G401 (cell line): ENCODE measurements at regions not wholly inside any gene's neighbourhood (a gene's known extent, or its start where the extent isn't known, plus 50 kb on each side); places are given as distances from the start of the nearest gene placed in this dataset.

Source experiments
- DNase-seq: peaks from one replicate; pipeline ENCODE4 v3.0.0-alpha.2; 2015; ENCODE audit warnings: low spot score
- in situ Hi-C: cut with HindIII; loops from 2 replicates; pipeline ENCODE4 v1.10.0; 2016; ENCODE audit warnings: low sequenced_read_pairs, mixed read lengths

GRCh38 chr3:104687362-104687761 lies 679.3 kb upstream of the ALCAM start:
- in situ Hi-C loops: no loop called here

DNA sequence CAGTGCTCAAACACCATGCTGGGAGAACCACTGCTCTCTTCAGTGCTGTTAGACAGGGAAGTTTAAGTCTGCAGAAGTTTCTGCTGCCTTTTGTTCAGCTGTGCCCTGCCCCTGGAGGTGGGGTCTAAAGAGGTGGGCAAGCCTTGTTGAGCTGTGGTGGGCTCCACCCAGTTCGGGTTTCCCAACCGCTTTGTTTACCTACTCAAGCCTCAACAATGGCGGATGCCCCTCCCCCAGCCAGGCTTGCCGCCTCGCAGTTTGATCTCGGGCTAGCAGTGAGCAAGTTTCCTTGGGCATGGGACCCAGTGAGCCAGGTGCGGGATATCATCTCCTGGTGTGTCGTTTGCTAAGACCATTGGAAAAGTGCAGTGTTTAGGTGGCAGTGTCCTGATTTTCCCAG lies 670.2 kb upstream of the ALCAM start:
- DNase-seq: no peak
- in situ Hi-C loops: no loop called here

More at GRCh38 chr3:104687362-104687761, 679.3 kb upstream of the ALCAM start:
- no peak for DNase-seq

DNA sequence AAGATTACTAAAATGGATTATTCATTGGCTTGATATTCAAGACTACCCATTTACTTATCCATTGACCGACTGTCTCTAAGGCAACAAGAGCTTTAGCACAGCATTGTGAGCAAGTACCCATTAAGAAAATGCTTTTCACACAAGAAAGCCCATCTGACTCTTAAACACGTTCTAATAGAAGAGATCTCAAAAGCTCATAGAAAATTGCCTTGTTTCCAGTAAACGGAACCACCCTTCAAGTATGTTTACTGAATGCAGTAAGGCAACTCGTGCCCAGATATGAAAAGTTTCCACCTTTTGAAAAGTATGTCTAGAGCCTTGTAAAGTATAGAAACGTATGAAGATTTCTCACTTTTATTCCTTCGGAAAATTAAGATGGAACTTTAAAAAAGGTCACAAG lies 655.3 kb upstream of the ALCAM start:
- in situ Hi-C loops: no loop called here
- no peak for DNase-seq

DNA sequence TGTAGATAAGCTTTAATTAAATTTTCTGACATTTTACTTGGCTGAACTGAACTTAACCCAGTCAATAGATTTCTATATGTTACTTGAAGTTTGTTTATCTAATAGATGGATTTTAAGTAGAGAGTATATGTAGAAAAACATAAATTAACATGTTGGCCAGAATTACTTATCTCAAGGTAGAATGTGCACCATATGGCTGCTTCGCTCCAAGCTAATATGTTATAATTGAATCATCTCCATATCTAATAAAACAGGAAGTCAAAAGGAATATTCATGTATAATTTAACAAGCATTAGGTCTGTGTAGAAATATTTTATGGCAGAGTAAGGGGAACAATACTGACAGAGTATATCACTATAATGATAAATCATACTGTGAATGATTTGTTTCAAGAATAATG lies 650.7 kb upstream of the ALCAM start:
- in situ Hi-C loops: no loop called here
- DNase-seq: no peak

GRCh38 chr3:104717828-104718196 lies 648.9 kb upstream of the ALCAM start:
- in situ Hi-C loops: no loop called here
- DNase-seq: no peak

DNA sequence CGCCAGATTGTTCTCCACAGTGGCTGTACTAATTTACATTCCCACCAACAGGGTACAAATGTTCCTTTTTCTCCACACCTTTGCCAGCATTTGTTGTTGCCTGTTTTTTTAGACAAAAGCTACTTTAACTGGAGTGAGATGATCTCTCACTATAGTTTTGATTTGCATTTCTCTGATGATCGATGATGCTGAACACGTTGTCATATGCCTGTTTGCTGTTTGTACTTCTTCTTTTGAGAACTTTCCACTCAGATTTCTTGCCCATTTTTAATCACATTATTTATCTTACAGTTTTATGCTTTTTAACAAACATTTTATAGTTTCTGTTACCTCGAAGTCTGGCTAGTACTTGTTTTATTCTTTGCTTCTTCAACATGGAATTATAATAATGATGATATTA lies 643.7 kb upstream of the ALCAM start:
- in situ Hi-C loops: no loop called here
- no peak for DNase-seq

DNA sequence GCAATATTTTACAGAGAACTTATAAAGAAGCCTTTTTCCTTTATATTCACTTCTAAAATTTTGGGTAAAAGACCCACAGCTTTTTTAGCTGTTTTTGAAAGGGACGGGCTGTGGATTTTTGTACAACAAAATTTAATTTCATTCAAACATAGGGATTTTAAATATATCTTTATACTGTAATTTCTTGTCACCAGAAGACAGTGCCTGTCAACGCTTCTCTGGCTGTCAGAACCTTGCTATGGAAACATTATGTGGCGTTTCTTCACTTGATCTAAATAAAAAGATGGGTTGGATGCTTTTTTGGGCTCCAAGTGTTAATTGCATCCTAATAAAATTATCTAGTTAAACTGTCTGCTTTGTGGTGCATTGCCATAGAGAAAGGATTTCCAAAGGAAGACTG lies 635.6 kb upstream of the ALCAM start:
- in situ Hi-C loops: no loop called here
- no peak for DNase-seq

- in situ Hi-C loops: no loop called here
- DNase-seq: no peak
These were observed 632.1 kb upstream of the ALCAM start for GRCh38 chr3:104734627-104735026.

DNA sequence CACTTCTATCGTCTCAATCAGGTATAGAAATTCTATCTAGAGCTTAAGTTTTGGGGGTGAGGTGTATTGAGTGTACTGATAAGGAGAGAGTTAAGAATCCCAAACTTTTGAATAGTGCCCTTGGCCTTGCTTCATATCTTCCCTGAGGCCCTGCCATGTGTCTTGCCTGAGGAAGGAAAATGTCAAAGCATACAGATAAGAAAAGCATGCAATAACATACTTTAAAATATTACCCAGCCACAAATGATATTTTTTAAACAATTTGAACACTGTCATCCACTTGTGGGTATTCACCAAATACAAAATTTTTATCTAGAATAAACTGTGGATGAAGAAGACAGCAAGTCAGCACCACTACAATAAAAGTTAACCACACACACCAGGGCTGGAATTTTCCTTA lies 631.0 kb upstream of the ALCAM start:
- no peak for DNase-seq
- in situ Hi-C loops: no loop called here

- in situ Hi-C loops: no loop called here
- no peak for DNase-seq
These were observed 628.4 kb upstream of the ALCAM start for GRCh38 chr3:104738271-104738670.

- no peak for DNase-seq
- in situ Hi-C loops: no loop called here
These were observed 625.8 kb upstream of the ALCAM start for GRCh38 chr3:104740874-104741379.

DNA sequence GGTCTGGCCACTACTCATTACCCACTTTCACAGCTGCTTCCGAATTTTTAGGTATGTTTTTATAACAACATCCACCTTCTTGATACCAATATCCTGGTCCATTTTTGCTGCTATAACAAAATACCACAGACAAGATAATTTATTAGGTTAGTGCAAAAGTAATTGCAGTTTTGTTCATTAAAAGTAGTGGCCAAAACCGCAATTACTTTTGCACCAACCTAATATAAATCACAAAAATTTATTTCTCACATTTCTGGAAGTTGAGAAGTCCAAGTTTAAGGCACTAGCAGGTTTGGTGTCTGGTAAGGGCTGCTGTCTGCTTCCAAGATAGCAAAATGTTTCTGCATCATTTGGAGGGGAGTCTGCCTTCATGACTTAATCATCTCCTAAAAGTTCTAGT lies 624.7 kb upstream of the ALCAM start:
- DNase-seq: no peak
- in situ Hi-C loops: no loop called here

DNA sequence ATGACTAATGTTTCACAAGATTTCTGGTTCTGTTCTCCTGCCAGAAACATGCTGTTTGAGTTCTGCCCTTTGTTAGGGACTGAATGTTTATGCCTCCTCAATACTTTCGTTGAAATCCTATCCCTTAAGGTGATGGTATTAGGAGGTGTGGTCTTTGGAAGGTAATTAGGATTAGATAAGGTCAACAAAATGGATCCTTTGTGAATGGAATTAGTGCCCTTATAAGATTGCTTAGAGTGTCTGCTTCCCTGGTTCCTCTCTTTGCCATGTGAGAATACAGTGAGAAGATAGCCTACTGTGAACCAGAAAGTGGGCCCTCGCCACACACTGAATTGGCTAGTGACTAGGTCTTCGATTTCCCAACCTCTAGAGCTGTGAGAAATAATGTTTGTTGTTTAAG lies 621.4 kb upstream of the ALCAM start:
- in situ Hi-C loops: no loop called here

DNA sequence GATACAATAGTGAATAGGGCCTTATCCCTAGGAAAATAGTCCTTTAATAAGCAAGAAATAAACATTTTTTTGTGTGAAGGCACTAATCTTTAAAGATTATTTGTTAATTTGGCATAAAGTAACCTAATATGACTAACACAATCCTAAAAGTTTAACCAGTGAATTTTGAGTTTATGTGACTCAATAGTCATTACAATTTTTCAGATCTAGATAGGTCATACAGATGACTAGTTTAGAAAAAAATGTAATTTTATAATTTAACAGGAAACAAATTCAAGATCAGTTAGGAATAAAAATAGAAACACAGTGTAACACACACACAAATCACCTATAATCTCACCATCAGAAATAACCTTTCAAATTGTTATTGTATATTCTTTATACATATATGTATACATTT lies 620.7 kb upstream of the ALCAM start:
- in situ Hi-C loops: no loop called here
- DNase-seq: no peak

More for the DNA sequence above, 621.4 kb upstream of the ALCAM start:
- DNase-seq: no peak

- in situ Hi-C loops: no loop called here
These were observed 616.1 kb upstream of the ALCAM start for GRCh38 chr3:104750581-104750980.

GRCh38 chr3:104755791-104756190 lies 610.9 kb upstream of the ALCAM start:
- DNase-seq: no peak
- in situ Hi-C loops: no loop called here

More at GRCh38 chr3:104750581-104750980, 616.1 kb upstream of the ALCAM start:
- DNase-seq: no peak

DNA sequence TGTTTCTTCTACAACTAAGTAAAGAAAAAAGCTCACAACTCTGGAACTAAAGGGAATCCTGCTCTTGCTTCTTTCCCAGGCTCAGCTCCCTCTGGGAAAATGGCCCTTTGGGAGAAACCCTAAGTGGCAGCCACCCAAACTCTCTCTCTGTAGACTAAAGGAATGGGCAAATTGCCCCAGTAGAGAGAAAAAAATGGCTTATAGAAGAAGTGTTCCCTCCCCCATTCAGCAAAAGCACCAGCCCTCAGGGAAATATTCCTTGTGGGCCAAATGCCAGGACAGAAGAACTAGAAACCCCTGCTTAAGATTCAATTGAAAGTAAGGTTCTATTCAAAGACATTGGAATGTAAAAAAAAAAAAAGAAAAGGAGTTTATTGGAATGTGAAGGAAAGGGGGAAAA lies 603.7 kb upstream of the ALCAM start:
- peak; percentile 3 for DNase-seq
- in situ Hi-C loops: no loop called here

- in situ Hi-C loops: no loop called here
- no peak for DNase-seq
These were observed 602.2 kb upstream of the ALCAM start for GRCh38 chr3:104764496-104764895.

- DNase-seq: no peak
These were observed 597.8 kb upstream of the ALCAM start for GRCh38 chr3:104768886-104769285.

DNA sequence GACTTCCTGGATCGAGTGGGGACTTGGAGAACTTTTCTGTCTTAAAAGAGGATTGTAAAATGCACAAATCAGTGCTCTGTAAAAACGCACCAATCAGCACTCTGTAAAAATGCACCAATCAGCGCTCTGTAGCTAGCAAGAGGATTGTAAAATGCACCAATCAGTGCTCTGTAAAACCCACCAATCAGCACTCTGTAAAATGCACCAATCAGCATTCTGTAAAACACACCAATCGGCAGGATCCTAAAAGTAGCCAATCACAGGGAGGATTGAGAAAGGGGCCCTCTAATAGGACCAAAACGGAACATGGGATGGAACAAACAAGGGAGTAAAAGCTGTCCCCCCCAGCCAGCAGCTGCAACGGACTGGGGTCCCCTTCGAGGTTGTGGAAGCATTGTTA lies 587.4 kb upstream of the ALCAM start:
- no peak for DNase-seq
- in situ Hi-C loops: no loop called here

More at GRCh38 chr3:104768886-104769285, 597.8 kb upstream of the ALCAM start:
- in situ Hi-C loops: no loop called here

GRCh38 chr3:104781112-104781511 lies 585.6 kb upstream of the ALCAM start:
- no peak for DNase-seq
- in situ Hi-C loops: no loop called here

DNA sequence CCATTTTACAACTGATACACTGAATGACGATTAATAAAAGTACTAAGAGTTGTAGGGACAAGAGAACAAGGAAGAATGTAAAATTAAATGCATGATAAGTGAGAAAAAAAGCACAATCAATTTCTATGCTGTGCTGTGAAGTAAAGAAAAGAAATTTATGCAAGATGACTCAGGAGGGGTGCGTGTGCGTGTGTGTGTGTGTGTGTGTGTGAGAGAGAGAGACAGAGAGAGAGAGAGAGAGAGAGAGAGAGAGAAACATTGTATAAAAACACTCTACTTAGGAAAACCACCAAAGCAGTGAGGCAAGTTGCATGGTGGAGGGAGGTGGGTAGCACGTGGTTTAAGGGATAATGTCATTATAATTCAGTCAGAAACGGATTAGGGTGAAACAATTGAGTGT lies 580.8 kb upstream of the ALCAM start:
- no peak for DNase-seq
- in situ Hi-C loops: no loop called here
